ENCODE measurements at regions not wholly inside any gene's neighbourhood (a gene's known extent, or its start where the extent isn't known, plus 50 kb on each side); places are given as distances from the start of the nearest gene placed in this dataset.

- Mint-ChIP-seq H3K36me3 (ENCODE audit: insufficient read depth) (no peaks in the 10 kb centered on the region), H3K9me3 (ENCODE audit: low read depth) (no peaks in the 10 kb centered on the region), H3K27ac (no peak overlapping the region), H3K27me3 (no peaks in the 10 kb centered on the region), H3K4me3 (ENCODE audit: low read depth) (no peak overlapping the region), H3K4me1 (ENCODE audit: low read depth) (no peaks in the 10 kb centered on the region)
- no peak for TF ChIP-seq CTCF (IDR thresholded peaks at IDR 0.05; ENCODE audit: unreplicated experiment)
- no peak for DNase-seq (ENCODE audit: low spot score, unreplicated experiment)
Observed at GRCh38 chr4:179503976-179504375, 2061.7 kb upstream of the AGA start.

GRCh38 chr4:179509489-179509888 lies 2067.3 kb upstream of the AGA start:
- Mint-ChIP-seq H3K4me1 (ENCODE audit: low read depth) (no peaks in the 10 kb centered on the region), H3K27ac (no peak overlapping the region), H3K36me3 (ENCODE audit: insufficient read depth) (no peaks in the 10 kb centered on the region), H3K9me3 (ENCODE audit: low read depth) (no peaks in the 10 kb centered on the region), H3K27me3 (no peaks in the 10 kb centered on the region), H3K4me3 (ENCODE audit: low read depth) (no peak overlapping the region)
- no peak for DNase-seq (ENCODE audit: low spot score, unreplicated experiment)
- no peak for TF ChIP-seq CTCF (IDR thresholded peaks at IDR 0.05; ENCODE audit: unreplicated experiment)

- no peak overlapping the region for H3K27ac Mint-ChIP-seq
Observed at GRCh38 chr4:179521952-179522351, 2079.7 kb upstream of the AGA start.

GRCh38 chr4:179530958-179531357 lies 2088.7 kb upstream of the AGA start:
- DNase-seq (ENCODE audit: low spot score, unreplicated experiment): no peak
- H3K9me3 Mint-ChIP-seq (ENCODE audit: low read depth): peaks cover 4% of the 10 kb centered on the region
- no peak overlapping the region for H3K4me3 Mint-ChIP-seq (ENCODE audit: low read depth)
- H3K27me3 Mint-ChIP-seq: no peaks in the 10 kb centered on the region
- no peaks in the 10 kb centered on the region for H3K4me1 Mint-ChIP-seq (ENCODE audit: low read depth)
- no peak for TF ChIP-seq CTCF (IDR thresholded peaks at IDR 0.05; ENCODE audit: unreplicated experiment)
- no peak overlapping the region for H3K27ac Mint-ChIP-seq
- no peaks in the 10 kb centered on the region for H3K36me3 Mint-ChIP-seq (ENCODE audit: insufficient read depth)

More at GRCh38 chr4:179521952-179522351, 2079.7 kb upstream of the AGA start:
- Mint-ChIP-seq H3K9me3 (ENCODE audit: low read depth) (peaks cover 7% of the 10 kb centered on the region), H3K36me3 (ENCODE audit: insufficient read depth) (no peaks in the 10 kb centered on the region), H3K4me1 (ENCODE audit: low read depth) (no peaks in the 10 kb centered on the region), H3K4me3 (ENCODE audit: low read depth) (no peak overlapping the region), H3K27me3 (no peaks in the 10 kb centered on the region)
- TF ChIP-seq CTCF (IDR thresholded peaks at IDR 0.05; ENCODE audit: unreplicated experiment): no peak
- no peak for DNase-seq (ENCODE audit: low spot score, unreplicated experiment)

GRCh38 chr4:179536694-179537093 lies 2094.5 kb upstream of the AGA start:
- DNase-seq (ENCODE audit: low spot score, unreplicated experiment): no peak
- Mint-ChIP-seq H3K27ac (no peak overlapping the region), H3K36me3 (ENCODE audit: insufficient read depth) (no peaks in the 10 kb centered on the region), H3K27me3 (no peaks in the 10 kb centered on the region), H3K4me1 (ENCODE audit: low read depth) (peaks cover 3% of the 10 kb centered on the region), H3K4me3 (ENCODE audit: low read depth) (no peak overlapping the region), H3K9me3 (ENCODE audit: low read depth) (no peaks in the 10 kb centered on the region)
- no peak for TF ChIP-seq CTCF (IDR thresholded peaks at IDR 0.05; ENCODE audit: unreplicated experiment)
